ENCODE measurements at regions not wholly inside any gene's neighbourhood (a gene's known extent, or its start where the extent isn't known, plus 50 kb on each side); places are given as distances from the start of the nearest gene placed in this dataset.

GRCh38 chr5:68419637-68420452 is 204.3 kb downstream of the PIK3R1 start:
- TF ChIP-seq CTCF (IDR thresholded peaks at IDR 0.05) (no peak), POLR2AphosphoS5 (IDR thresholded peaks at IDR 0.05) (no peak), POLR2A (IDR thresholded peaks at IDR 0.05; ENCODE audit: low read depth) (no peak), EP300 (IDR thresholded peaks at IDR 0.05) (no peak)
